ENCODE measurements at regions not wholly inside any gene's neighbourhood (a gene's known extent, or its start where the extent isn't known, plus 50 kb on each side); places are given as distances from the start of the nearest gene placed in this dataset.

DNA sequence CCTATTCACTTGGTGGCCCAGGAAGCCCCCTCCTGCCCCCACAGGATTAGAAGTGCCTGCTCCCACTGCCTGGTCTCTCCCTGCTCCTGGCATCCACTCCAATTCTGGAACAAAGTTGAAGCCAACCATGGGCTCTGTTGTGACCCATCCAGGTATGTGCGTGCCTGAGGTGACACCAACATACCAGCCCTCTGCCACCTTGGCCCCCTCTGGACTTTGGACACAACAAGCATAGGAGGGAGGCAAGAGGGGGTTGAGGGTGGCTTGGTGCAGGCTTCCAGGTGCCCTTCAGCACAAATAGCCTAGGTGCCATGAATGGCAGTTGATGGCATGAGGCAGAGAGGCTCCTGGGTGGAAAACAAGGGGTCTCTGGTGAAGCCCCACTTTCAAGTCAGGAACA, 600.9 kb downstream of the SI start:
- FAIRE-seq (no peak), DNase-seq (ENCODE audit: low spot score in 2 of 2) (no peak)

DNA sequence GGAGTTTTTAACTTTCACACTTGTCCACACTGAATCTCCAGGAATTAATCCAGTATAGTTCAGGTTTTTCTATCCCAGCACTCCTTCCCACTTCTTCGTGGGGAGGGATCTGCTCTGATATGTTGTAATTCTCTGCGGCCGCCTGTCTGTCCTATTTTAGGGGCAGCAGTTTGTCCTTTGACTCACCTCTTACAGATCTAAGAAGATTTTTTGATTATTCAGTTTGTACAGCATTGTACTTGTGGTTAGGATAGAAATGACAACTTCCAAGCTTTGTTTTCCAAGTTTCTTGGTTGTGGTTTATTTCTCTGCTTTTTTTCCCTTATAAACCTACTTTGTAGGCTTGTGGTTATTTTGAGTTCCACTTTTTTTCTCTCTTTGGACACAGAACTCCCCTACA, 601.7 kb downstream of the SI start:
- DNase-seq (ENCODE audit: low spot score in 2 of 2) = no peak
- no peak for FAIRE-seq

DNA sequence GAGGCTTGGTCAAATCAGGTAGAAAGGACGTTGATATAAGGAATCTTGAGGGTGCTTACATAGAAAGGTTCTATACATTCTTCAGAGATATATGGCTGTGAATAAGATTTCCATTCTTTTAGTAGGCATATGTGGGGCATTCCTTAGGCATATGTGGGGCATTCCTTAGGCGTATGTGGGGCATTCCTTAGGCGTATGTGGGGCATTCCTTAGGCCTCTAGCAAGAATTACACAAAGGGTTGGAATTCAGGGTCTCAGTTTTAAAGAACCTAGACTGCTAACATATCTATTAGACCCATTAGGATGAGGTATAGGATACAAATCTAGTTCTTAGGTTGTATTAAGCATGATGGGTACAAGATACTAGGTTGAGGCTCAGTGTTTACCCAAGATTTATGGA, 607.8 kb downstream of the SI start:
- DNase-seq (ENCODE audit: low spot score in 2 of 2) (no peak), FAIRE-seq (no peak)

DNA sequence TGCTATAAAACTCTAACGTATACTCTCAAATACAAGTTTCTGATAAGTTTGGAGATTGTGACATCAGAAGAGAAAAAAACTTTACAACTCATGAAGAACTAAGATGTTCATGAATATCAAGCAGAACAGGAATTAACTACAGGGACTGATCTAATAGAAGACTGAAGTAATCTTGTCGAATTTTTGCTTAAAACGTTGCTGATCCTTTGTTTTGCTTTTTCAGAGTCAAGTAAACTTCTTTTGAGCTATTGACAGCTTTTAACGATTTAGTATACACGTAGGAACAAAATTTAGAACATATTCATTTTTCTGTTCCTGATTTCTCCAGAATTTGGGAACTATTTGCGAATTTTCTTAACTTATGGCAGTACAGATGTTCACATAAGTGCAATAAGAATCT, 610.2 kb downstream of the SI start:
- DNase-seq (ENCODE audit: low spot score in 2 of 2) = no peak
- no peak for FAIRE-seq

DNA sequence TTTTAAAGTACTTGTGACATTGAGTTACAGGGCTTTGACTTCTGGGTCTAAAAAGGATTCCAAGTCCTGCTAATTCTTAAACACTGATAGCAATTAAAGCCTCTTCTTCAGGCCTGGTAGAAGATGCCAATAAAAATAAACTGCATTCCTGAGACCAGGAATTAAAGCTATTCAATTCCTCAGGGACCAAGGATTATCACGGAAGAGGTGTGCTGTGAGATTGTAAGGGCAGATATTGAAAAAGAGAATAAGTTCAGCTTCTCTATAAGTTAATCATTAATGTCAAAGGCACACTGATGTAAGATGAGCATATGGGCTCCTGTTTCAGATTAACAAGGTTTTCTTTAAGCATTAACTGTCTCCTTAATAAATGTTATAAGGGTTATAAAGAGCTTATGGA, 611.3 kb downstream of the SI start:
- FAIRE-seq (no peak), DNase-seq (ENCODE audit: low spot score in 2 of 2) (no peak)

DNA sequence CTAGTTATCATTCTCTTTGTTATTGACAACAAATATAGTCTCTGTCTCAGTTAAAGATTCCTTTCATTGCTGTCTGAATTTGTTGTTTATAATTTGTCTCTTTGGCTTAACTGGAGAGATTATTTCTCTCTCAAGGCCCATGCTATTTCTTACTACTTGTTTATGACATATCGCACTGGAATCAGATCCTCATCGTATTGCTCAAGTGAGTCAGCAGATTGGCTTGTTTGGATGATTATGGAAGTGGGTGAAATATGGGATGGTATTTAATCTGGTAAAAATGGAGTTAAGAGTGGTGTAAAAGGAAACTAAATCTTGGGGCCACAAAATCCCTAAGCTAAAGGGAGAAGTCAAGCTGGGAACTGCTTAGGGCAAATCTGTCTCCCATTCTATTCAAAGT, 613.1 kb downstream of the SI start:
- no peak for FAIRE-seq
- no peak for DNase-seq (ENCODE audit: low spot score in 2 of 2)

DNA sequence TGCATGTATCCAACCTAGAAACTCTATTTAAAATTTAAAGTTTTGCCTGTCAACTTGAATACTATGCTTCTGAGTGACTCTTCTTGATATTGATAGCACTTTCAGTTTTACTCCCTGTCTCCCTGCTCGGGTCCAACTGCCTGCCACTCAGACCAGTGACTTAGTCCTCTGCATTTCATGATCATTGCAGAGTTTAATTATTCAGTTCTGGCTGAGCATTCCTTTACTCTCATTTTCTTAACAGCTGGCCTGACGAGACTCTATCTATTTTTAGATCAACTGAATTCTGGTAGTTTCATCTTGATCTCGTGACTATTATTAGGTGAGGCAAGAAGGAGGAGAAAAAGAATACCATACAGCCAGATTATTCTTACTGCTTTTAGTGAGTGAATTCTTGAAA, 617.4 kb downstream of the SI start:
- FAIRE-seq (no peak), DNase-seq (ENCODE audit: low spot score in 2 of 2) (no peak)

DNA sequence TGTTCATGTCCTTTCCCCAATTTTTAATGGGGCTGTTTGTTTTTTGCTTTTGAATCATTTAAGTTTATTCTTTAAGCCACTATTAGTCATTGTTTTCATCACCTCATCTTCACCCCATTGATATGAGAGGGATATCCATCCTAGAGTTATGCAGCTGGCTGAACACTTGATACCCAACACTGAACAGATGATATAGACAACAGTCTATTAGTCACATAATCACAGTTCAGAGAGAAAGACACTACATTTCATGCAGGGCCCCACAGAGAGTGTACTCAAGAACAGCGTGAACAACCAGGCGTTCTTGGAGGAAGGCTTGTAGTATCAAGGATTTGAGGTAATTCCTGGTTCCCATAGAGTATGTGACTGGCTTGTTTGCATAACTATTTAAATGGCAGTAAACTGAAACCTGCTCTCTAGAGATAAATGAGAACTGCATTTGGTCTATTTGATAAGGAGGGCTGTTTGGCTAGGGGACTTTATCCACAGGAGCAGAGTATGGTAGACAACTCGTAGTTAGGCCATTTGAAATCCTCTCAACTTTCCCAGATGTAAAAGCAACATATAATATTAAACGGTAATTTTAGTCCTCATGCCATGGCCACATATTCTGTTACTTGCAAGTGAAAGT, 618.7 kb downstream of the SI start:
- DNase-seq (ENCODE audit: low spot score in 2 of 2) (no peak), FAIRE-seq (no peak)

DNA sequence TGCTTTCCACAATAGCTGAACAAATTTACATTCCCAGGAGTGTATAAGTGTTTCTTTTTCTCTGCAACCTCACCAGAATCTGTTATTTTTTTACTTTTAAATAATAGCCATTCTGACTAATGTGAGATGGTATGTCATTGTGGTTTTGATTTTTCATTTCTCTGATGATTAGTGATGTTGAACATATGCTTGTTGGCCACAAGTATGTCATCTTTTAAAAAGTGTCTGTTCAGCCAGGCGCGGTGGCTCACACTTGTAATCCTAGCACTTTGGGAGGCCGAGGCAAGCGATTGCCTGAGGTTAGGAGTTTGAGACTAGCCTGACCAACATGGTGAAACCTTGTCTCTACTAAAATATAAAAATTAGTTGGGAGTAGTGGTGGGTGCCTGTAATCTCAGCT, 619.3 kb downstream of the SI start:
- FAIRE-seq (no peak), DNase-seq (ENCODE audit: low spot score in 2 of 2) (no peak)

DNA sequence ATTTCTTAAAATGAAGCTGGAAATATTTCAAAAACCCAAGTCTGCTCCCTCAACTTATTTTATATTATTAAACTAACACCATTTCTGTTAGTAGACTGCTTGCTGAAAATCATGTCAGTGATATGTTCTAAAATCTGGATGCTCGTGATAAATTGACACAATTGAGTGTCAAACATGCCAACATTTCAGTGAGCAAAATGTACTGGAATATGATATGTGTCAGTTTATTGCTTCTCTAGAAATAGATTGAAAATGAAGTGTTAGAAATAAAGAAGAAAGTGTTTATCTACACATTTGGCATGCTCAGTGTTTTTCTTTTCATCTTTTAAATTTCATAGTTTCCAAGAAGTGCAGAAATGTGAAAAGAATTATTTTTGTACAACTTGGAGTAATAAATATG, 624.6 kb downstream of the SI start:
- FAIRE-seq = no peak
- DNase-seq (ENCODE audit: low spot score in 2 of 2) = no peak

DNA sequence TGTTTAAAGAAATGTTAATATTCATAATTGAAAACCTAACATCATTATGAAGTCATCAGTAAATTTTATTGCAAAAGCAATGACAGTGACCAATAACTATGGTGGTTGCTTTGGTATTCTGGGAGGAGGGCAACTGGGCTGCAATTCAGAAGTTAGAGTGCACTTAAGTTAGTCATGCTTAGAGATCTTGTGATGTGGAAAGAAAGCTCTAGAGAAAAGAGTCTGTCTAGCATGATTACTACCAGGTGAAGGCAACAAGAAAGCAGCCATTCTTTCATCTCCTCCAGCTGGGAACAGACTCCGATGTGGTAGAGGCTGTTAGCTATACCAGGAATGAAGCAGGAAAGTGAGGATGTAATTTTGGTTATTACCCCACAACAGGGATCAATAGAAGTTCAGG, 625.6 kb downstream of the SI start:
- DNase-seq (ENCODE audit: low spot score in 2 of 2) = no peak
- FAIRE-seq = no peak

DNA sequence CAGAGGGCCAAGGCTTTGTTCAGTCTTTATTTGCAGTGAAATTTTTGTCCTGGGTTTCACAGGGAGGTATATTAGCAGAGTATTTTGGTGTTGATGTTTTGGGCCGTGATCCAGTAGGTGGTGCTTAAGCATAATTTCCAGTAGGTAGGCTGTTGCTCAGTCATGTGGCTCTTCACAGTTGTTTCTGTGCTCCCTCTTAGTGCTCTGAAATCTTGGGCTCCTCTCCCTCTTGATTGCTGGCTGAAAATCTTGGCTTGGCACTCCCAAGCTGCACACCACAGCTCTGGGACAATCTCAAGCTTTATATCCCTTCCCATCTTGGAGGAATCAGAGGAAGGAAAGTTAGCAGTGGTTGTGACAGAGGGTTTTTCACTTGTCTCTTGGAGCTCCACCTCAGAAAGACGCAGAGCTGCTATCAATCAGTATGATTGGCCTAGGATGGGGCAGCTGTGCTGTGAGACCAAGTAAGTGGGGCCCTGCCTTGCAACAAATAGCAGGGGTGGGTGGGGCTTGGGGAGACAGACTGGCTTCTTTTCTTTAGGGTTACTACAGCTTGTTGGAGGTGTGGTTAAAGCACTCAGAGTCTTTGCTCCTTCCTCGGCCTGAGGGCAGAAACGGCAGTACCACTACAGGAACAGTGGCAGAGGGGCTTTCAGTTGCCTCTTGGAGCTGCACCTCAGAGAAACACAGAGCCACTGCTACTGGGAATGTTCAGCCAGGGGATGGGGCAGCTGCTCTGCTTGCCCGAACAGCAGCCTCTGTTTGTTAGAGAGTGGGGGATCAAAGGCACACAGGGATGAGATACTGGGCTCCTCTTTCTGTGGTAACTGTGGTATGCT, 627.0 kb downstream of the SI start:
- no peak for DNase-seq (ENCODE audit: low spot score in 2 of 2)
- FAIRE-seq = no peak

DNA sequence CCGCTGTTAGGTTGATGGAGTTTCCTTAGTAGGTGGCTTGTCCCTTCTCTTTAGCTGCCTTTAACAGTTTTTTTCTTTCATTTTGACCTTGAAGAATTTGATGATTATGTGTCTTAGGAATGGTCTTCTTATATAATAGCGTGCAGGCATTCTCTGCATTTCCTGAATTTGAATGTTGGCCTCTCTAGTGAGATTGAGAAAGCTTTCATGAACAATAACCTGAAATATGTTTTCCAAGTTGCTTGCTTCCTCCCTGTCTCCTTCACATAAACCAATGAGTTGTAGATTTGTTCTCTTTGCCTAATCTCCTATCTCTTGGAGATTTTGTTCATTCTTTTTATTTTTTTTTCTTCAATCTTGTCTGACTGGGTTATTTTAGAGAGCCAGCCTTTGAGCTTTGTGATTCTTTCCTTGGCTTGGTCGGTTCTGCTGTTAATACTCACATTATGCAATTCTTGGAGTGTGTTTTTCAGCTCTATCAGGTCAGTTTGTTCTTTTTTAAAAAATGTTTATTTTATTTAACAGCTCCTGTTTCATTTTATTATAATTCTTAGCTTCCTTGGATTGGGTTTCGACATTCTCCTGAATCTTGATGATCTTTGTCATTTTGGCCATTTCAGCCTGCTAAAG, 627.9 kb downstream of the SI start:
- DNase-seq (ENCODE audit: low spot score in 2 of 2) (no peak), FAIRE-seq (no peak)

DNA sequence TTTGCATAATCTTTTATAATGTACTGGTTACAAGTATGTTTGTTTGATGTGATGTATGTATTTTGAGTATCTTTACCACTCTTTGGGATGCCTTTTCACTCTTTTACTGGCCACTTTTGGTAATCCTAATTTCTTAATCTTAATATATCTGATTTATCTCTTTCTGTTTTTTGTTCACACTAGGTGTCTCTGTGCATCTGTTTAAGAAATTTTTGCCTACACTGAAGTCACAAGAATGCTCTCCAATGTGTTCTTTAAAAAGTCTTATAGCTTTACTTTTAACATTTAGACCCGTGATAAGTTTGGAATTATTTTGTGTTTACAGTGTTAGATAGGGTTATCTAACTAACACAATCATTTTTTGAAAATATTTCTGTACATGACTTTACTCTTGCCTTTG, 659.1 kb downstream of the SI start:
- DNase-seq (ENCODE audit: low spot score in 2 of 2) (no peak), FAIRE-seq (no peak)

DNA sequence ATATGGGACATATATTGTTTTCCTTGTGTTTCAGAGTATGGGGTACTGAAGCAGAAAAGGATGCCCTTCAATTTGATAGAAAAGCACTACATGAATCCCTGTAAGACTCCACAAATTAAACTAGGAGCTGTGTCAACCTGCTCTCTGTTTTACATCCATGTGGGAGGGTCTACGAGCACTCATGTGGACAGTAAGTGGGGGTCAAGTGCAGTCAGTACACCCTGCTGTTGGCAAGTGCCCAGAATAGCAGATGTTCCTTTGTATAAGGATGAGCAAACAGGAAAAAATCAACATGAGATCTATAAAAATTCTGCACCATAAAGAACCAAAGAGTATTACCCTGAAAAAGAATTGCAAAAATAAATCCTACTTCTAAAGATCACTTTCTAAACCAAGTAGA, 659.9 kb downstream of the SI start:
- DNase-seq (ENCODE audit: low spot score in 2 of 2) (no peak), FAIRE-seq (no peak)

DNA sequence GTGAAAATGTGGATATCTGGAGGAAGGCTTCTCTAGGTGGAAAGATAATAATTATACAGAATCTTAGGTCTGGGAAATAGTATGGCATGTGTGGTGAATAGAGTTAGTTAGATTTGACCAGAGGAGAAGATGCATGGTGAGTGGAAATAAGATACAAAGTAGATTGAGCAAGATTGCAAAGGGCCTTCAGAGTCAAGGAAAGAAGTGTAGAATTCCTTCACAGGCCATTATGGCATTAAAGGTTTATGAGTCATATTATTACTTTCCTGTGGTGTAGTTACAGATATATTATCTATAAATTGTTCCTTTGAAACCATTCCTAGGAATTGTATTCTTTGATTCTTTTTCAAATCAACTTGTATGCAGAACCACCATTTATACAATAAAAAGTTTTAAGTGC, 660.3 kb downstream of the SI start:
- no peak for DNase-seq (ENCODE audit: low spot score in 2 of 2)
- FAIRE-seq = no peak

DNA sequence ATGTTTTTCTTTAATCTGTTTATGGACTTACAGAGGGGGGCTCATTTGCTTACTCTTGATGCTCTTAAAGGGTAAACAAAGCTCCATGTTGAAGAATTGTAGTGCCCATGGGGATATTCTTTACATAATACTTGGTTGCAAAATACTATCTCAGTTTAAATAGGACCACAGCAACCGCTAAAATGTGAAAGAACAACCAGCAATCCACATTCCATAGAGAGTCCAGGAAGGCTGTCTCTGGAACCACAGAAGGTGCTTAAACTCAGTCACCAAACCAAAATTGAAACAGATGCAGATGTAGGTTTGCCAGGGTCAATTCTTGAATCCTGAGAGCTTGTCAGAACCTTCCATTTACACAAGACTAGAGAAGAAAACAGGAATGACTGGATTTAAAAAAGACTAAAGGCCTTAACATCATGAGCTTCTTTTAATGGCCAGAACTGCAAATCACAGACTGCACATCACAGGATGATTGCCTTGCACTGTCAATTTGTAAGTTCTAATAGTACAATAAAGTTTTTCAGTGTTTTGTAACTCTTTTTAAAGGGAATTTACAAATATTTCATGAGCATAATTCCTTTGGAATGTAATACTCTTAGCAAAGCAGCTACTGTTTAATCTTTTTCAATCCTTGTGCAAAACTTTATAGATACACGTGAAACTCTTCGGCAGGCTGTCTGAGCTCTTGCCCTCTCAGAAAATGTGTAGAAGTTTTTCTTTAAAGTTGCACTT, 661.6 kb downstream of the SI start:
- DNase-seq (ENCODE audit: low spot score in 2 of 2) = no peak
- no peak for FAIRE-seq

DNA sequence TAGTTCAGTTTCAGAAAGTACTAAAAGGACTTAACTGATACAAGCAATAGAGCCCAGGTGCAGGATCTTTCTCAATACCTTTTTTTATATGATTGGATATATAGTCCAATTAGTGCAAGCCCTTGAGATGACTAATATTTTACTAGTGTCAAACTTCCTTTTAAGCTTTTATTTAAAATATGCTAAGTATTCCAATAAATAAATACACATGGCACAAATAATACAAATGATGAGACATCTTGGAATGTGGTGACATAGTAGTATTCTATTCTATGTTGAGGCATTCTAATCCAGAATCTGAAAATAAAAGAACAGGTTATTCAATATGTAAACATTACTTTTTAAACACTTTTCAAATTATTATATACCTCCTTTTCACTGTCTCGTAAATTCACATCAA, 670.0 kb downstream of the SI start:
- DNase-seq (ENCODE audit: low spot score in 2 of 2) (no peak), FAIRE-seq (no peak)

DNA sequence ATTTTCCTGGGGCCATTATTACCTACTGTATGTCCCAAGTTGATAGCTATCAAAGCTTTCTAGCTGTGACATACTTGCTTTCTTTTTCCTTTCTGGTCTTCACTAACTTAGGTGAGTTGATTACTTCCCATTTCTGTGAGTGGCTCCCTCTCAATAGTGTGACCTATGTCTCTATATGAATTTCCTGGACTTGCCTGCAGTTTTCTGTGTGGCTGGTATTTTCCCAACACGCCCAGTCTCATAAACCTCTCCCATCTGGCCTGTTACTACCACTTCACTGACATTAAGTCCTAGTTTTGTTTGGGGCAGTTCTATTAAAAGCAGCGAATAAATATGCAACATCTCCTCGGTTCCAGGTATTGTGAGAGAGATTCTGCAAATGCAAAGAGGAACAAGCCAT, 671.2 kb downstream of the SI start:
- no peak for DNase-seq (ENCODE audit: low spot score in 2 of 2)
- no peak for FAIRE-seq

DNA sequence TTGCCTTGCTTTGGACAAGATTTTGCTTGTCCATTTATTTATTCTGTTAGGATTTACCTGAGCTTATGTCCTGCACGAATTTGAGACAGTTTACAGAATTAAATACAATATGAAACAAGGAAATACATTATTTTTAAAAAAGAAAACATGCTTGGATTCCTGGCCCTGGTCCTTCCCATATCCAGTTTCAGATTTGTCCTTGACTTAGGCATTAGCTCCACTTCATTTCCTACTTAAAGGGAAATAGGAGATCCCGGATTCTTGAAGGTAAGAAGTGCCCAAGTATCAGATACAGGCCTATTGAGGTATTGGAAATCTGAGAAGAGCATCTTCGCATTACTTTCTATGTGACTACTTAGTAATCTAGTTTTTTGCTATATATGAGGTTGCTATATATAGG, 672.0 kb downstream of the SI start:
- DNase-seq (ENCODE audit: low spot score in 2 of 2) (no peak), FAIRE-seq (no peak)

DNA sequence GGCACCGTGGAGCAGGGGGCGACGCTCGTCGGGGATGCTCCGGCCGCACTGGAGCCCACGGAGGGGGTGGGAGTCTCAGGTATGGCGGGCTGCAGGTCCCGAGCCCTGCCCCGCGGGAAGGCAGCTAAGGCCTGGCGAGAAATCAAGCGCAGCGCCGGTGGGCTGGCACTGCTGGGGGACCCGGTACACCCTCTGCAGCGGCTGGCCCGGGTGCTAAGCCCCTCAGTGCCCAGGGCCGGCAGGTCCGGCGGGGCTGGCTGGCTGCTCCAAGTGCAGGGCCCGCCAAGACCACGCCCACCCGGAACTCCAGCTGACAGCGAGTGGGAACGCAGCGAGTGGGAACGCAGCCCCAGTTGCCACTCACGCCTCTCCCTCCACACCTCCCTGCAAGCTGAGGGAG, 676.4 kb downstream of the SI start:
- DNase-seq (ENCODE audit: low spot score in 2 of 2) (no peak), FAIRE-seq (no peak)
